ENCODE measurements at regions not wholly inside any gene's neighbourhood (a gene's known extent, or its start where the extent isn't known, plus 50 kb on each side); places are given as distances from the start of the nearest gene placed in this dataset.

DNA sequence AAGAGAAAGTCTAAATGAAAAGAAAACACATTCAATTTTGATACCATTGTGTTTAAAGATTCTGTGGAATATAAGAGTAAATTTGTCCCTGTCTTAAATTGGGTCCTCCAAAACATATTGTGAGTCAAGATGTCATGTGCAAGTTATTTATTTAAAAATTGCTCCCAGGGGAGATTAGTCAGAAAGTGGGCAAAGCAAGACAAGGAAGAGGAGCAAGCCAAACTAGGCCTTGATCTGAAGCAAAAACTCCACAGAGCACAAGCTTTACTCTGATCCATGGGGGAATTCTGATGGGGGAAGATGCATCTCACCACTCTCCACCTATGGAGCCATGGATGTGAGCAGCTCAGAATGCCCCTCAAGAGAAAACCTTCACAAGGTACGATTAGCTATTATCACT, 342.8 kb upstream of the IL12A start:
- Histone ChIP-seq H4K20me1 (ENCODE audit: low read depth, low read length) (no peaks in the 10 kb centered on the region), H3F3A (ENCODE audit: insufficient read depth) (no peaks in the 10 kb centered on the region), H3K4me2 (ENCODE audit: low read depth, low read length, poor library complexity, severe bottlenecking) (no peak overlapping the region), H3K9me2 (replicated peaks; ENCODE audit: insufficient read depth, low read length) (no peaks in the 10 kb centered on the region), H2AFZ (ENCODE audit: low read depth, low read length, severe bottlenecking) (no peak overlapping the region), H3K27me3 (ENCODE audit: low read length) (no peaks in the 10 kb centered on the region), H3K27ac (ENCODE audit: low read depth, low read length) (no peak overlapping the region), H3K36me3 (ENCODE audit: low read length) (no peaks in the 10 kb centered on the region), H3K4me3 (ENCODE audit: insufficient read depth, low read length, poor library complexity, severe bottlenecking) (no peak overlapping the region), H3K9me3 (ENCODE audit: insufficient read depth, low read length) (no peaks in the 10 kb centered on the region), H3K79me2 (ENCODE audit: insufficient read depth, low read length) (no peaks in the 10 kb centered on the region), H3K9ac (ENCODE audit: low read length) (no peak overlapping the region)
- TF ChIP-seq EZH2phosphoT487 (conservative IDR thresholded peaks at IDR 0.05; ENCODE audit: low read length): no peak
- TF ChIP-seq, protein P1, sequence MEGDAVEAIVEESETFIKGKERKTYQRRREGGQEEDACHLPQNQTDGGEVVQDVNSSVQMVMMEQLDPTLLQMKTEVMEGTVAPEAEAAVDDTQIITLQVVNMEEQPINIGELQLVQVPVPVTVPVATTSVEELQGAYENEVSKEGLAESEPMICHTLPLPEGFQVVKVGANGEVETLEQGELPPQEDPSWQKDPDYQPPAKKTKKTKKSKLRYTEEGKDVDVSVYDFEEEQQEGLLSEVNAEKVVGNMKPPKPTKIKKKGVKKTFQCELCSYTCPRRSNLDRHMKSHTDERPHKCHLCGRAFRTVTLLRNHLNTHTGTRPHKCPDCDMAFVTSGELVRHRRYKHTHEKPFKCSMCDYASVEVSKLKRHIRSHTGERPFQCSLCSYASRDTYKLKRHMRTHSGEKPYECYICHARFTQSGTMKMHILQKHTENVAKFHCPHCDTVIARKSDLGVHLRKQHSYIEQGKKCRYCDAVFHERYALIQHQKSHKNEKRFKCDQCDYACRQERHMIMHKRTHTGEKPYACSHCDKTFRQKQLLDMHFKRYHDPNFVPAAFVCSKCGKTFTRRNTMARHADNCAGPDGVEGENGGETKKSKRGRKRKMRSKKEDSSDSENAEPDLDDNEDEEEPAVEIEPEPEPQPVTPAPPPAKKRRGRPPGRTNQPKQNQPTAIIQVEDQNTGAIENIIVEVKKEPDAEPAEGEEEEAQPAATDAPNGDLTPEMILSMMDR (IDR thresholded peaks at IDR 0.05; ENCODE audit: insufficient read depth, low read length, poor library complexity, severe bottlenecking): no peak

DNA sequence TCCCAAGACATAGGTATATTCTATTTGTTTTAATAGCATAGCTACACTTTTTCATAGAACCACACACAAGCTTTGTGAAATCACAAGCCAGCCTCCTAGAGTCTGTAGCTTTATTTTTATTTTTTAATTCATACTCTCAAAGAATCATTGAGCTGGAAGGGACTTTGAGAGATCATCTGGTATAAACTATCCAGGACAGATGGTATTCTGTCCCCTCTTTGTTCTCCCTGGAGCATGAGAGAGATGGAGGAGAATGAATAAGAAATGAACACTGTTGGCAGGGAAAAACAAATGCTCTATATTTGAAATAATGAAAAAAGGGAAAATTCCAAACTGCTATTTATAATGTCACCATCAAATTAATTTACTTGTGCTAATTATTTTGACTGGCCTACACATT, 338.7 kb upstream of the IL12A start:
- Histone ChIP-seq H3K9me2 (replicated peaks; ENCODE audit: insufficient read depth, low read length) (no peaks in the 10 kb centered on the region), H3K36me3 (ENCODE audit: low read length) (no peaks in the 10 kb centered on the region), H2AFZ (ENCODE audit: low read depth, low read length, severe bottlenecking) (no peak overlapping the region), H4K20me1 (ENCODE audit: low read depth, low read length) (no peaks in the 10 kb centered on the region), H3K27me3 (ENCODE audit: low read length) (no peaks in the 10 kb centered on the region), H3K4me2 (ENCODE audit: low read depth, low read length, poor library complexity, severe bottlenecking) (no peak overlapping the region), H3F3A (ENCODE audit: insufficient read depth) (no peaks in the 10 kb centered on the region), H3K4me3 (ENCODE audit: insufficient read depth, low read length, poor library complexity, severe bottlenecking) (no peak overlapping the region), H3K79me2 (ENCODE audit: insufficient read depth, low read length) (no peaks in the 10 kb centered on the region), H3K9ac (ENCODE audit: low read length) (no peak overlapping the region), H3K9me3 (ENCODE audit: insufficient read depth, low read length) (no peaks in the 10 kb centered on the region), H3K27ac (ENCODE audit: low read depth, low read length) (no peak overlapping the region)
- TF ChIP-seq, protein P1 (IDR thresholded peaks at IDR 0.05; ENCODE audit: insufficient read depth, low read length, poor library complexity, severe bottlenecking): no peak
- TF ChIP-seq EZH2phosphoT487 (conservative IDR thresholded peaks at IDR 0.05; ENCODE audit: low read length): no peak

DNA sequence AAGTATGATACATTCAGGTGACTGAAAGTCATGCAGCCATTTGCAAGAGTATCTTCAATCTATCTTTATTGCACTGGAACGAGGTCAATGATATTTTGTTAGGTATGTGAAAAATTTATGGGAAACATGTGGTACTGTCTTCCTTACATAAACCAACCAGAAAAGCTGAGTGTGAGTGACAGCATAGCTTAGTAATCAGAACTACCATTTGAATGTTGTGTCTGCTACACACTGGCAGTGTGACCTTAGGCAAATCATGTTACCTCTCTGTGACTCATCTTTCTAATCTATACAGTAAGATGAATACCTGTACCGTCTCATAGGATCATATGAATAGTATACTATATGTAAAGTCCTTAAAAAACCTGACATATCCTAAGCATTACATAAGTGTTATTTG, 337.9 kb upstream of the IL12A start:
- no peaks in the 10 kb centered on the region for H3F3A ChIP-seq (ENCODE audit: insufficient read depth)
- no peaks in the 10 kb centered on the region for H3K79me2 ChIP-seq (ENCODE audit: insufficient read depth, low read length)
- H3K4me3 ChIP-seq (ENCODE audit: insufficient read depth, low read length, poor library complexity, severe bottlenecking): no peak overlapping the region
- H2AFZ ChIP-seq (ENCODE audit: low read depth, low read length, severe bottlenecking): no peak overlapping the region
- H3K27ac ChIP-seq (ENCODE audit: low read depth, low read length): no peak overlapping the region
- no peaks in the 10 kb centered on the region for H3K9me2 ChIP-seq (replicated peaks; ENCODE audit: insufficient read depth, low read length)
- TF ChIP-seq EZH2phosphoT487 (conservative IDR thresholded peaks at IDR 0.05; ENCODE audit: low read length): no peak
- TF ChIP-seq, protein P1 (IDR thresholded peaks at IDR 0.05; ENCODE audit: insufficient read depth, low read length, poor library complexity, severe bottlenecking): no peak
- no peaks in the 10 kb centered on the region for H3K36me3 ChIP-seq (ENCODE audit: low read length)
- H4K20me1 ChIP-seq (ENCODE audit: low read depth, low read length): no peaks in the 10 kb centered on the region
- H3K9me3 ChIP-seq (ENCODE audit: insufficient read depth, low read length): no peaks in the 10 kb centered on the region
- H3K27me3 ChIP-seq (ENCODE audit: low read length): no peaks in the 10 kb centered on the region
- no peak overlapping the region for H3K9ac ChIP-seq (ENCODE audit: low read length)
- H3K4me2 ChIP-seq (ENCODE audit: low read depth, low read length, poor library complexity, severe bottlenecking): no peak overlapping the region

DNA sequence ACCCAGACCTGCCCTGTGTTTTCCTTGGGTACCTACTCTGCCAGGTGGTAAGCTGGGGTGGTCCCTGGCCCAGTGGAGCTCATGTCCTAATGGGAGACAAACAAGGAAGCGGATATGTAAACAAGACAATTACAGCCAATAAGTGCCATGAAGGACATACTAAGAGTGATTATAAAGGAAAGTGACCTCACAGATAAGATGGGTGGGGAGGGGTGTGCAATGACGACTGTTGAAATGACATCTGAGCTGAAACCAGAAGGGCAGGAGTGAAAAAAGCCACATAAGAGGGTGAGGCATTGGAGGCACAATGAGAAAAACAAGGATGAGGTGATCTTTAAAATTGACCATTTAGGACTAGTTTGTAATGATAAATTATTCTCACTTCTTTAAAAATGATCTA, 336.2 kb upstream of the IL12A start:
- TF ChIP-seq, protein P1 (IDR thresholded peaks at IDR 0.05; ENCODE audit: insufficient read depth, low read length, poor library complexity, severe bottlenecking): no peak
- no peak for TF ChIP-seq EZH2phosphoT487 (conservative IDR thresholded peaks at IDR 0.05; ENCODE audit: low read length)
- no peaks in the 10 kb centered on the region for H3K27me3 ChIP-seq (ENCODE audit: low read length)
- no peak overlapping the region for H2AFZ ChIP-seq (ENCODE audit: low read depth, low read length, severe bottlenecking)
- H4K20me1 ChIP-seq (ENCODE audit: low read depth, low read length): no peaks in the 10 kb centered on the region
- H3F3A ChIP-seq (ENCODE audit: insufficient read depth): no peaks in the 10 kb centered on the region
- H3K9ac ChIP-seq (ENCODE audit: low read length): no peak overlapping the region
- H3K27ac ChIP-seq (ENCODE audit: low read depth, low read length): no peak overlapping the region
- no peaks in the 10 kb centered on the region for H3K36me3 ChIP-seq (ENCODE audit: low read length)
- H3K9me2 ChIP-seq (replicated peaks; ENCODE audit: insufficient read depth, low read length): no peaks in the 10 kb centered on the region
- H3K79me2 ChIP-seq (ENCODE audit: insufficient read depth, low read length): no peaks in the 10 kb centered on the region
- no peak overlapping the region for H3K4me3 ChIP-seq (ENCODE audit: insufficient read depth, low read length, poor library complexity, severe bottlenecking)
- H3K9me3 ChIP-seq (ENCODE audit: insufficient read depth, low read length): no peaks in the 10 kb centered on the region
- H3K4me2 ChIP-seq (ENCODE audit: low read depth, low read length, poor library complexity, severe bottlenecking): no peak overlapping the region

Measured in SU-DHL-6 (cell line).